Lung (tissue), 11 donors: ENCODE measurements at regions not wholly inside any gene's neighbourhood (a gene's known extent, or its start where the extent isn't known, plus 50 kb on each side); places are given as distances from the start of the nearest gene placed in this dataset.

Experiments
- ATAC-seq: fragments of 200-7000 bp; cut with Tn5 transposase; one replicate; pipeline ENCODE4 v1.9.1; 2020; ENCODE audit warnings: moderate number of reproducible peaks; ENCODE audit not compliant: insufficient read depth, low FRiP score
- DNase-seq, 3 donors: peaks; one replicate each; pipeline ENCODE4 v3.0.0-alpha.2; 2013 to 2017
- H3K27ac ChIP-seq, 2 donors: one replicate each; pipeline ENCODE4 v1.5.1; 2013; ENCODE audit warnings: mild to moderate bottlenecking in 2 of 2, moderate library complexity in 2 of 2, control low read depth in 1 of 2, inconsistent platforms in 1 of 2, low read depth in 1 of 2, low read length in 1 of 2
- H3K27me3 ChIP-seq, 3 donors: one replicate each; pipeline ENCODE4 v1.5.1; 2013; ENCODE audit warnings: low read length in 2 of 3; ENCODE audit not compliant: control insufficient read depth in 3 of 3, insufficient read depth in 3 of 3
- H3K36me3 ChIP-seq, 4 donors: one replicate each; pipeline ENCODE4 v1.5.1; 2013; ENCODE audit warnings: low read length in 4 of 4, mild to moderate bottlenecking in 1 of 4, moderate library complexity in 1 of 4; ENCODE audit not compliant: control insufficient read depth in 4 of 4, insufficient read depth in 4 of 4
- H3K4me1 ChIP-seq, 5 donors: one replicate each; pipeline ENCODE4 v1.5.1; 2013; ENCODE audit warnings: low read length in 5 of 5, mild to moderate bottlenecking in 2 of 5, moderate library complexity in 1 of 5; ENCODE audit not compliant: control insufficient read depth in 5 of 5, insufficient read depth in 5 of 5
- H3K4me3 ChIP-seq: one replicate; pipeline ENCODE4 v1.5.1; 2013; ENCODE audit warnings: mild to moderate bottlenecking, control low read depth, moderate library complexity
- H3K9ac ChIP-seq, 2 donors: one replicate each; pipeline ENCODE4 v1.5.1; 2013; ENCODE audit warnings: low read length in 2 of 2, control low read depth in 1 of 2; ENCODE audit not compliant: insufficient read depth in 1 of 2
- H3K9me3 ChIP-seq, 4 donors: one replicate each; pipeline ENCODE4 v1.5.1; 2013; ENCODE audit warnings: low read length in 3 of 4, mild to moderate bottlenecking in 1 of 4, moderate library complexity in 1 of 4; ENCODE audit not compliant: control insufficient read depth in 4 of 4, insufficient read depth in 3 of 4
- WGBS, 2 donors: extraction: QIAGEN DNeasy Blood & Tissue Kit; methylation state at CpG; one replicate each; pipeline ENCODE4 v1.1.7; 2013; 5-methylcytosine and 5-hydroxymethylcytosine counted together
- TF ChIP-seq, protein P1 (sequence below): IDR thresholded peaks from 2 replicates; pipeline ENCODE4 v1.5.1; 2012; ENCODE audit warnings: mild to moderate bottlenecking; ENCODE audit errors: control extremely low read depth, extremely low read depth
- donor health status: control.
- donor health status: control.
- donor health status: Bipolar disorder and iron deficiency.
- donor health status: healthy.
- donor health status: DM: yes; HTN: yes; CAD: no.

DNA sequence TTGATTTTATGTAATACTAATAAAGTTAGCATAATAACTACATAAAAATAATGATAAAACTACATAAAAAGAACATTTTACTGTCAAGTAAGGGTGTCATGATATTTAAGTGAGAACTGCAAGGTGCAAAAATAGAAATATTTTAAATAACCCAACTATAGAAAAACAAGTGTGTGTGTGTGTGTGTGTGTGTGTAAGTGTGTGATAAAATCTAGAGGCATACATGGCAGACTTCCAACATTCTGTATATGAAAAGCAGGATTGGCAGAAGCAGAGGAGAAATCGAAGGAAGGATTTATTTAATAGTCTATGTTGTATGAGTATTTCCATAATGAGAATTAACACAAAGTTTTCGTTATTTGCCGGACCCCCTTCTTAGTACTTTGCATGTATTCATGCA, 334.1 kb downstream of the KCNJ2 start:
- TF ChIP-seq, protein P1, sequence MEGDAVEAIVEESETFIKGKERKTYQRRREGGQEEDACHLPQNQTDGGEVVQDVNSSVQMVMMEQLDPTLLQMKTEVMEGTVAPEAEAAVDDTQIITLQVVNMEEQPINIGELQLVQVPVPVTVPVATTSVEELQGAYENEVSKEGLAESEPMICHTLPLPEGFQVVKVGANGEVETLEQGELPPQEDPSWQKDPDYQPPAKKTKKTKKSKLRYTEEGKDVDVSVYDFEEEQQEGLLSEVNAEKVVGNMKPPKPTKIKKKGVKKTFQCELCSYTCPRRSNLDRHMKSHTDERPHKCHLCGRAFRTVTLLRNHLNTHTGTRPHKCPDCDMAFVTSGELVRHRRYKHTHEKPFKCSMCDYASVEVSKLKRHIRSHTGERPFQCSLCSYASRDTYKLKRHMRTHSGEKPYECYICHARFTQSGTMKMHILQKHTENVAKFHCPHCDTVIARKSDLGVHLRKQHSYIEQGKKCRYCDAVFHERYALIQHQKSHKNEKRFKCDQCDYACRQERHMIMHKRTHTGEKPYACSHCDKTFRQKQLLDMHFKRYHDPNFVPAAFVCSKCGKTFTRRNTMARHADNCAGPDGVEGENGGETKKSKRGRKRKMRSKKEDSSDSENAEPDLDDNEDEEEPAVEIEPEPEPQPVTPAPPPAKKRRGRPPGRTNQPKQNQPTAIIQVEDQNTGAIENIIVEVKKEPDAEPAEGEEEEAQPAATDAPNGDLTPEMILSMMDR = no peak
- Histone ChIP-seq H3K9me3 (no peaks in the 10 kb centered on the region), H3K27me3 (no peaks in the 10 kb centered on the region), H3K36me3 (no peaks in the 10 kb centered on the region), H3K4me3 (no peak overlapping the region), H3K4me1 (peaks cover 0 to 12% (median 0%) of the 10 kb centered on the region in 5 donors), H3K27ac (no peak overlapping the region), H3K9ac (no peak overlapping the region)
- ATAC-seq (no peak), DNase-seq (peak in 2 of 3 donors; percentile 31 to 66)
- 67 to 79% methylated on average over 3 of the region's 3 CpGs for WGBS, 2 donors

DNA sequence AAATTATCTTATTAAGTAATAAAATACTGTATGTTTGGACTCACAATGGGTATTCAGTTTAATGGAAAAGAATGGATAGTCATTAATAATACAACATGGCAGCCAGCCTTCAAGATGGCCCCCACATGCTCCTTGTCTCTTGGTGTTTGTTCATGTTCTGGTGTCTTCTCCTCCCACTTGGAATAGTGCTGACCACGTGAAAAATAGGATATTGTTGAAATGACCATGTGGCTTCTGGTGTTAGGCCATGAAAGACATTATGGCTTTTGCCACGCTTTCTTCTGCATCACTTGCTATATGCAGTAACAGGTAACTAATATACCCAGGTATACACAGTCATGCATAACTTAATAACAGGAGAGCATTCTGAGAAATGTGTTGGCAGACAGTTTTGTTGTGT, 341.0 kb downstream of the KCNJ2 start:
- TF ChIP-seq, protein P1 = no peak
- WGBS, 2 donors = 82 to 84% methylated on average over 2 of the region's 2 CpGs
- Histone ChIP-seq H3K36me3 (no peaks in the 10 kb centered on the region), H3K9ac (no peak overlapping the region), H3K9me3 (no peaks in the 10 kb centered on the region), H3K4me1 (no peaks in the 10 kb centered on the region), H3K4me3 (no peak overlapping the region), H3K27me3 (no peaks in the 10 kb centered on the region), H3K27ac (no peak overlapping the region)
- ATAC-seq (no peak), DNase-seq (no peak)

DNA sequence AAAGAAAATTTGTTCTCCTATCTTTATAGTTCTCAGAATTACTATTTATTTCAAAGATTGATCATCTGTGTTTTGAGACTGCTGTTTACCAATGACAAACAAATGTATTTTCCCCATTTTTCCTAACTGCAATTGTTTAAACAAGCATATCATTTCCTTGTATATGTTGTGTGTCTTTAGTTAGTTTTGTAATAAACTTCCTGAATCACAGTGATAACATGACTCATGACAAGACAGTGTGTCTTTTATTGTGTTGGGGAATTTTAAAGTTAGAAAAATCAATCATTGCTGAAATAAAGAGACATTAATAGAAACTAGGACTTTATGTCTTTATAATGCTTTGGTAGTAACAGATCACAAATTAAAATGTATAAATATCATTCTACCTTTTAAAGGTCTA, 348.5 kb downstream of the KCNJ2 start:
- no peak overlapping the region for H3K9ac ChIP-seq
- H3K27me3 ChIP-seq = no peaks in the 10 kb centered on the region
- H3K36me3 ChIP-seq = no peaks in the 10 kb centered on the region
- peaks cover 0 to 17% (median 3%) of the 10 kb centered on the region in 5 donors for H3K4me1 ChIP-seq
- TF ChIP-seq, protein P1 = no peak
- no peak overlapping the region for H3K27ac ChIP-seq
- H3K4me3 ChIP-seq = no peak overlapping the region
- no peaks in the 10 kb centered on the region for H3K9me3 ChIP-seq
- DNase-seq = no peak
- ATAC-seq = no peak

DNA sequence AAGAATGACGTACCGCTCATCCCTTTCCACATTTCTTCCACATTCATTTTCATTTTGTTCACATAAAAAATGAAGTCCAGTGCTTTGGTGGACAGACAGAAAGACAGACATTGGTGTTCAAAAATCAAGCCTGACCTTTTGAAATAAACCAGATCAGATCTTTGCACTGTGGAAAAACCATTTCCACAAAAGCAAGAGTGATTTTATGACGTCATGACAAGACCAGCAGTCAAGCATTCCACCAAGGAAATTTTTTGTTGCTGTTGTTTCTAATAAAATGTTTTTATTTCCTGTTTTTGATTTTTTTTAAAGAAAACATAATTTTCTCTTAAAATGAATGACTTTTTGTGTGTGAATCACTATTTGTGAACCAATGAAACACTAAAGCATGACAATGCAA, 350.0 kb downstream of the KCNJ2 start:
- no peak overlapping the region for H3K4me3 ChIP-seq
- no peak overlapping the region for H3K27ac ChIP-seq
- H3K9ac ChIP-seq = no peak overlapping the region
- H3K27me3 ChIP-seq = no peaks in the 10 kb centered on the region
- peaks cover 0 to 17% (median 4%) of the 10 kb centered on the region in 5 donors for H3K4me1 ChIP-seq
- DNase-seq (no peak), ATAC-seq (no peak)
- H3K36me3 ChIP-seq = no peaks in the 10 kb centered on the region
- no peaks in the 10 kb centered on the region for H3K9me3 ChIP-seq
- 92 to 96% methylated on average over 3 of the region's 3 CpGs for WGBS, 2 donors
- TF ChIP-seq, protein P1 = no peak
